Thyroid gland (tissue), 4 donors: ENCODE measurements at regions not wholly inside any gene's neighbourhood (a gene's known extent, or its start where the extent isn't known, plus 50 kb on each side); places are given as distances from the start of the nearest gene placed in this dataset.

ENCODE experiments used
- POLR2A ChIP-seq, 2 donors: fragments of 450-650 bp; IDR thresholded peaks; one replicate each; pipeline ENCODE4 v1.6.1; 2017; ENCODE audit warnings: antibody characterized with exemption in 2 of 2, mild to moderate bottlenecking in 2 of 2, moderate library complexity in 1 of 2
- TF ChIP-seq, protein P1 (sequence below), 6 experiments: fragments of 200-600 bp in 3 of 6; fragments of 450-650 bp in 3 of 6; sonication (generic) in 3 of 6; IDR thresholded peaks; one replicate each; pipeline ENCODE4 v1.5.1; 2016 to 2019; ENCODE audit warnings: antibody characterized with exemption in 6 of 6, mild to moderate bottlenecking in 2 of 6, inconsistent platforms in 1 of 6, moderate library complexity in 1 of 6

DNA sequence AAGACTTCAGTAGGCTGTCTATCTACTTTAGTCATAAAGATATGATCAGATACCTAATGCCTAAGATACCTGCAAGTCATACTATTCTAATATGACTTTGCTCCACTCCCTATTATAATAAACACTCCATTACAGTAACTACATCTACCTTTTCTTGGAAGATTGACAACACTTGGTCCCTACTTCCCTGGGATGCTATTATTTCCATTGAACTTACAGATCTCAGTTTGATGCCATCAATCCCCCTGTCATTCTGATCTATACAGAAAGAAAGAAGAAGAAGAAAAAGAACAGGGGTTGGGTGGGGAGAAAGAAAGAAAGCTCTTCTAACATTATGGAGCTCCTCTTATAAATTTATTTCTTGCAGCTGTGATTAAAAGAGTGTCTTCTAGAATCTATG lies 889.1 kb upstream of the NRXN1 start:
- TF ChIP-seq POLR2A (IDR thresholded peaks at IDR 0.05): no peak
- TF ChIP-seq, protein P1, sequence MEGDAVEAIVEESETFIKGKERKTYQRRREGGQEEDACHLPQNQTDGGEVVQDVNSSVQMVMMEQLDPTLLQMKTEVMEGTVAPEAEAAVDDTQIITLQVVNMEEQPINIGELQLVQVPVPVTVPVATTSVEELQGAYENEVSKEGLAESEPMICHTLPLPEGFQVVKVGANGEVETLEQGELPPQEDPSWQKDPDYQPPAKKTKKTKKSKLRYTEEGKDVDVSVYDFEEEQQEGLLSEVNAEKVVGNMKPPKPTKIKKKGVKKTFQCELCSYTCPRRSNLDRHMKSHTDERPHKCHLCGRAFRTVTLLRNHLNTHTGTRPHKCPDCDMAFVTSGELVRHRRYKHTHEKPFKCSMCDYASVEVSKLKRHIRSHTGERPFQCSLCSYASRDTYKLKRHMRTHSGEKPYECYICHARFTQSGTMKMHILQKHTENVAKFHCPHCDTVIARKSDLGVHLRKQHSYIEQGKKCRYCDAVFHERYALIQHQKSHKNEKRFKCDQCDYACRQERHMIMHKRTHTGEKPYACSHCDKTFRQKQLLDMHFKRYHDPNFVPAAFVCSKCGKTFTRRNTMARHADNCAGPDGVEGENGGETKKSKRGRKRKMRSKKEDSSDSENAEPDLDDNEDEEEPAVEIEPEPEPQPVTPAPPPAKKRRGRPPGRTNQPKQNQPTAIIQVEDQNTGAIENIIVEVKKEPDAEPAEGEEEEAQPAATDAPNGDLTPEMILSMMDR (IDR thresholded peaks at IDR 0.05): no peak
